Sigmoid colon (tissue), 4 donors: ENCODE measurements at regions not wholly inside any gene's neighbourhood (a gene's known extent, or its start where the extent isn't known, plus 50 kb on each side); places are given as distances from the start of the nearest gene placed in this dataset.

ENCODE experiments used
- CTCF ChIP-seq, 4 experiments: fragments of 450-650 bp in 3 of 4; fragments of 200-600 bp in 1 of 4; IDR thresholded peaks; one replicate each; pipeline ENCODE4 v1.5.1; 2016 to 2019; ENCODE audit warnings: antibody characterized with exemption in 4 of 4, mild to moderate bottlenecking in 3 of 4, moderate library complexity in 2 of 4
- POLR2A ChIP-seq, 2 donors: fragments of 450-650 bp; IDR thresholded peaks; one replicate each; pipeline ENCODE4 v1.6.1; 2016; ENCODE audit warnings: antibody characterized with exemption in 2 of 2, mild to moderate bottlenecking in 2 of 2, moderate library complexity in 2 of 2
- POLR2AphosphoS5 ChIP-seq, 4 donors: sonication (generic); formaldehyde crosslinking; IDR thresholded peaks; one replicate each; pipeline ENCODE4 v1.6.1; 2017; ENCODE audit warnings: antibody characterized with exemption in 4 of 4

- TF ChIP-seq CTCF (IDR thresholded peaks at IDR 0.05) = no peak
- TF ChIP-seq POLR2AphosphoS5 (IDR thresholded peaks at IDR 0.05) = no peak
- no peak for TF ChIP-seq POLR2A (IDR thresholded peaks at IDR 0.05)
Measured at GRCh38 chr3:86168512-86168911, 822.4 kb downstream of the VGLL3 start.
